K562 (cell line): ENCODE measurements at regions not wholly inside any gene's neighbourhood (a gene's known extent, or its start where the extent isn't known, plus 50 kb on each side); places are given as distances from the start of the nearest gene placed in this dataset.

Experiments
- ATAC-seq: fragments of 200-7000 bp; cut with Tn5 transposase; 3 replicates; pipeline ENCODE4 v1.9.1; 2020; ENCODE audit warnings: moderate library complexity
- BruUV-seq: library from RNA; stranded (reverse); fragments of 400-500 nt; replicated peaks from 2 replicates; lab custom pipeline; 2021; lab: Mats Ljungman, UMichigan
- CTCF ChIA-PET: fragments of 300-600 bp; formaldehyde crosslinking; extraction: SDS; loops from one replicate; lab custom pipeline; 2021; ENCODE audit warnings: low intra/inter-chr PET ratio; lab: Yijun Ruan, JAX
- POLR2A ChIA-PET: fragments of 300-600, 350-650 bp; sonication (Branson Sonifier 250); formaldehyde crosslinking; extraction: SDS; loops from one replicate; lab custom pipeline; 2021; ENCODE audit warnings: antibody characterized with exemption, inconsistent platforms; lab: Yijun Ruan, JAX
- DNase-seq, 4 experiments: peaks; one replicate each; pipeline versions ENCODE4 v3.0.0 to v3.0.0-alpha.2; 2011 to 2018; ENCODE audit warnings: low spot score in 3 of 4, mixed read lengths in 3 of 4; ENCODE audit errors: extremely low read depth in 1 of 4
- FAIRE-seq: peaks from 2 replicates; lab custom pipeline; 2011; peaks lifted over from hg19 to GRCh38; lab: Jason Lieb, UNC
- H2AFZ ChIP-seq: 2 replicates; pipeline ENCODE4 v1.6.0; 2011; ENCODE audit warnings: low read depth, low read length, control low read depth, inconsistent platforms
- H3K27ac ChIP-seq: fragments of 200-600 bp; 3 replicates; pipeline ENCODE4 v1.8.0; 2011; ENCODE audit warnings: low read depth, mild to moderate bottlenecking, control low read depth, inconsistent platforms, low read length, moderate library complexity, mixed read lengths; ENCODE audit errors: extremely low read depth
- H3K27me3 ChIP-seq, 2 experiments: fragments of 300-600 bp in 1 of 2; 2 replicates in 1 of 2; 3 replicates in 1 of 2; pipeline versions ENCODE4 v1.6.0 to v1.8.0; 2011; ENCODE audit warnings: inconsistent platforms in 2 of 2, low read length in 2 of 2, mild to moderate bottlenecking in 1 of 2, mixed read lengths in 1 of 2, moderate library complexity in 1 of 2; ENCODE audit not compliant: control insufficient read depth in 2 of 2, insufficient read depth in 2 of 2
- H3K36me3 ChIP-seq: fragments of 300-600 bp; 3 replicates; pipeline ENCODE4 v1.8.0; 2011; ENCODE audit warnings: mild to moderate bottlenecking, low read length, inconsistent platforms; ENCODE audit not compliant: control insufficient read depth, insufficient read depth
- H3K4me1 ChIP-seq, 2 experiments: fragments of 200-600 bp in 1 of 2; replicated peaks in 1 of 2; 2 replicates in 1 of 2; 3 replicates in 1 of 2; pipeline versions ENCODE4 v1.5.1 to v1.8.0; 2011; ENCODE audit warnings: inconsistent platforms in 2 of 2, low read length in 2 of 2, mild to moderate bottlenecking in 1 of 2, mixed read lengths in 1 of 2, moderate library complexity in 1 of 2; ENCODE audit not compliant: control insufficient read depth in 2 of 2, insufficient read depth in 2 of 2
- H3K4me2 ChIP-seq: 2 replicates; pipeline ENCODE4 v1.6.1; 2011; ENCODE audit warnings: low read length, control low read depth, inconsistent platforms, mixed read lengths; ENCODE audit not compliant: insufficient read depth
- H3K4me3 ChIP-seq: fragments of 200-600 bp; sonication (generic), shearing (Covaris generic); 2 replicates; pipeline ENCODE4 v1.5.1; 2016; ENCODE audit warnings: control low read depth, inconsistent platforms
- H3K79me2 ChIP-seq: fragments of 200-600 bp; 3 replicates; pipeline ENCODE4 v1.8.0; 2011; ENCODE audit warnings: low read length, inconsistent platforms; ENCODE audit not compliant: control insufficient read depth, insufficient read depth
- H3K9ac ChIP-seq, 2 experiments: 2 replicates each; pipeline versions ENCODE4 v1.6.0 to v1.6.1; 2011; ENCODE audit warnings: low read depth in 2 of 2, low read length in 2 of 2, control low read depth in 1 of 2, inconsistent platforms in 1 of 2, mild to moderate bottlenecking in 1 of 2, mixed read lengths in 1 of 2; ENCODE audit not compliant: insufficient read depth in 1 of 2
- H3K9me1 ChIP-seq: one replicate; pipeline ENCODE4 v1.6.0; 2011; ENCODE audit warnings: inconsistent platforms, mild to moderate bottlenecking, low read length, moderate library complexity; ENCODE audit not compliant: control insufficient read depth, insufficient read depth
- H3K9me3 ChIP-seq: replicated peaks from 2 replicates; pipeline ENCODE4 v1.5.1; 2011; ENCODE audit warnings: low read depth, low read length, inconsistent platforms; ENCODE audit not compliant: control insufficient read depth, insufficient read depth
- H4K20me1 ChIP-seq: replicated peaks from 2 replicates; pipeline ENCODE4 v1.6.1; 2011; ENCODE audit warnings: low read length, inconsistent platforms, mixed read lengths; ENCODE audit not compliant: control insufficient read depth, insufficient read depth
- HCFC1 ChIP-seq: IDR thresholded peaks from 2 replicates; pipeline ENCODE4 v1.6.1; 2012; ENCODE audit warnings: low read depth, low read length, improper control_type of control experiment
- HOMEZ ChIP-seq: fragments of 250-450 bp; sonication (Bioruptor Pico); IDR thresholded peaks from 2 replicates; pipeline ENCODE4 v1.4.0; 2020; ENCODE audit warnings: mild to moderate bottlenecking, moderate library complexity
- MYBL2 ChIP-seq, 2 experiments: fragments of 450-650 bp in 1 of 2; sonication (generic) in 1 of 2; formaldehyde crosslinking in 1 of 2; IDR thresholded peaks; 2 replicates each; pipeline versions ENCODE4 v1.6.1 to v1.8.1; 2017 to 2022; ENCODE audit warnings: borderline replicate concordance in 1 of 2, inconsistent platforms in 1 of 2, low read depth in 1 of 2, mild to moderate bottlenecking in 1 of 2, missing genetic modification reagents in 1 of 2, moderate library complexity in 1 of 2
- POLR2B ChIP-seq: fragments of 450-650 bp; IDR thresholded peaks from 2 replicates; pipeline ENCODE4 v1.6.1; 2018; ENCODE audit warnings: low read depth; ENCODE audit not compliant: partially characterized antibody
- PTBP1 ChIP-seq: fragments of 200-400 bp; formaldehyde crosslinking; IDR thresholded peaks from 2 replicates; pipeline ENCODE4 v1.6.1; 2017; ENCODE audit warnings: low read depth, low read length
- PYGO2 ChIP-seq: fragments of 450-650 bp; IDR thresholded peaks from 2 replicates; pipeline ENCODE4 v1.6.1; 2016; ENCODE audit warnings: mild to moderate bottlenecking, missing genetic modification characterization, moderate library complexity, missing compliant biosample characterization
- REST ChIP-seq, 2 experiments: fragments of 450-650 bp; formaldehyde crosslinking in 1 of 2; IDR thresholded peaks; 2 replicates each; pipeline versions ENCODE4 v1.4.0 to v1.6.1; 2014 to 2020; ENCODE audit warnings: mild to moderate bottlenecking in 2 of 2, borderline replicate concordance in 1 of 2, low read depth in 1 of 2
- TAF9B ChIP-seq: fragments of 450-650 bp; IDR thresholded peaks from 2 replicates; pipeline ENCODE4 v1.6.1; 2018; ENCODE audit warnings: mild to moderate bottlenecking; ENCODE audit not compliant: partially characterized antibody
- ZNF583 ChIP-seq: fragments of 250-450 bp; sonication (Bioruptor Pico); IDR thresholded peaks from 2 replicates; pipeline ENCODE4 v1.4.0; 2020
- WGBS: fragments of 100-300 bp; shearing (Covaris generic); methylation state at CpG from one replicate; pipeline ENCODE4 v1.1.6; 2016; ENCODE audit warnings: low coverage, mixed read lengths; ENCODE audit not compliant: insufficient coverage; ENCODE audit errors: missing lambda C conversion rate; 5-methylcytosine and 5-hydroxymethylcytosine counted together
- in situ Hi-C: fragments of 300-500 bp; cut with MboI; formaldehyde crosslinking; loops from 4 replicates; pipeline ENCODE4 v1.15.0; 2018; ENCODE audit warnings: inconsistent platforms, mixed read lengths
- intact Hi-C: fragments of 100-400 bp; cut with micrococcal nuclease; formaldehyde crosslinking; loops from 2 replicates; pipeline ENCODE4 v1.14.2; 2022
- TF ChIP-seq, protein P1 (sequence below): sonication (generic); formaldehyde crosslinking; IDR thresholded peaks from 2 replicates; pipeline ENCODE4 v1.8.1; 2023; ENCODE audit warnings: mild to moderate bottlenecking, missing genetic modification reagents

DNA sequence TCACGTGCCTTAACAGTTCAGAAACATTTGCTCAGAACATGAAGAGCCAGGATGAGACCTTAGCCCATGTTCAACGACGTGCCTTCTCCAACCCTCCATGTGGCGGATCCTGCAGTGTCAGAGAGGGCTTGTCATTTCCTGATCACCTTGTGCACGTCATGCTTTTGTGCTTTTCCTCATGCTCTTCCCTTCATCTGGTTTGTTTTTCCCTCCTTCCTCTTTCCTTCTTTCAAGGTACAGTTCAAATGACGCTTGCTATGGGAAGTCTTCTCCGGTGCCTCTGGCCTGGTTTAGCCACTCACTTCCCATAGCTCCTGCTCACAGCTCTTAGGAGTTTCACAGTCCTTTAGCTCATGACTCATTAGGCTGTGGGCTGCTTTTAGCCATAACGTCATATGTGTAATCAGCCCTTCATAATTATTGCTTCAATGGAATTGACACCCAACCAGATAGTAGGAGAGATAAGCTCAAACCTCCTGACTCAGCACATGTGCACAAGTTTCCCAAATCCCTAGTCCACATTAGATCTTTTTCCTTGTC is 102.7 kb upstream of the CNKSR3 start:
- Histone ChIP-seq H3K79me2 (no peaks in the 10 kb centered on the region), H3K36me3 (no peaks in the 10 kb centered on the region), H3K9me3 (no peaks in the 10 kb centered on the region), H3K27ac (peak overlapping the region; percentile 54; the same call in 2 of the 3 replicates), H3K4me3 (no peak overlapping the region), H3K4me1 (peaks cover 15 to 39% of the 10 kb centered on the region in 2 experiments), H3K9ac (peak overlapping the region; percentile 35 to 40; a peak in 2 of 4 replicates), H3K9me1 (no peaks in the 10 kb centered on the region), H3K27me3 (no peaks in the 10 kb centered on the region), H4K20me1 (no peaks in the 10 kb centered on the region), H2AFZ (peak overlapping the region; percentile 93), H3K4me2 (peak overlapping the region; percentile 61)
- ChIA-PET POLR2A (interaction anchor here (0.6 to 1.3 kb wide), 3 partner anchors 9 to 231 kb away, joined by 3 read pairs; no protein-coding TSS in a partner anchor), CTCF (no interaction called here)
- WGBS: 28% methylated on average over 8 of the region's 8 CpGs
- no TSS peak for BruUV-seq
- DNase-seq (peak; percentile 28 to 69 (median 43)), ATAC-seq (peak; percentile 49), FAIRE-seq (peak; percentile 78)
- intact Hi-C loops (no loop called here), in situ Hi-C loops (no loop called here)
- TF ChIP-seq TAF9B (peak; percentile 41), MYBL2 (IDR thresholded peaks at IDR 0.05; ENCODE audit: low read depth) (no peak), MYBL2 (CRISPR knock-in tag; IDR thresholded peaks at IDR 0.05; ENCODE audit: borderline replicate concordance) (no peak), ZNF583 (no peak), HOMEZ (no peak), REST (IDR thresholded peaks at IDR 0.05; ENCODE audit: borderline replicate concordance) (0 out of 2 replicates have a peak, but pooled peaks have one; percentile 22), REST (CRISPR knock-in tag; IDR thresholded peaks at IDR 0.05; ENCODE audit: low read depth) (no peak), PYGO2 (tag) (no peak), PTBP1 (no peak), POLR2B (no peak), HCFC1 (no peak)
- TF ChIP-seq, protein P1, sequence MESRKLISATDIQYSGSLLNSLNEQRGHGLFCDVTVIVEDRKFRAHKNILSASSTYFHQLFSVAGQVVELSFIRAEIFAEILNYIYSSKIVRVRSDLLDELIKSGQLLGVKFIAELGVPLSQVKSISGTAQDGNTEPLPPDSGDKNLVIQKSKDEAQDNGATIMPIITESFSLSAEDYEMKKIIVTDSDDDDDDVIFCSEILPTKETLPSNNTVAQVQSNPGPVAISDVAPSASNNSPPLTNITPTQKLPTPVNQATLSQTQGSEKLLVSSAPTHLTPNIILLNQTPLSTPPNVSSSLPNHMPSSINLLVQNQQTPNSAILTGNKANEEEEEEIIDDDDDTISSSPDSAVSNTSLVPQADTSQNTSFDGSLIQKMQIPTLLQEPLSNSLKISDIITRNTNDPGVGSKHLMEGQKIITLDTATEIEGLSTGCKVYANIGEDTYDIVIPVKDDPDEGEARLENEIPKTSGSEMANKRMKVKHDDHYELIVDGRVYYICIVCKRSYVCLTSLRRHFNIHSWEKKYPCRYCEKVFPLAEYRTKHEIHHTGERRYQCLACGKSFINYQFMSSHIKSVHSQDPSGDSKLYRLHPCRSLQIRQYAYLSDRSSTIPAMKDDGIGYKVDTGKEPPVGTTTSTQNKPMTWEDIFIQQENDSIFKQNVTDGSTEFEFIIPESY: peak; percentile 87
